GM18498 (cell line): ENCODE measurements at regions not wholly inside any gene's neighbourhood (a gene's known extent, or its start where the extent isn't known, plus 50 kb on each side); places are given as distances from the start of the nearest gene placed in this dataset.

Experiments used
- ATAC-seq: cut with Tn5 transposase; IDR thresholded peaks from one replicate; pipeline ENCODE4 v1.9.1; 2021; ENCODE audit warnings: mild to moderate bottlenecking, moderate library complexity; ENCODE audit not compliant: unreplicated experiment

DNA sequence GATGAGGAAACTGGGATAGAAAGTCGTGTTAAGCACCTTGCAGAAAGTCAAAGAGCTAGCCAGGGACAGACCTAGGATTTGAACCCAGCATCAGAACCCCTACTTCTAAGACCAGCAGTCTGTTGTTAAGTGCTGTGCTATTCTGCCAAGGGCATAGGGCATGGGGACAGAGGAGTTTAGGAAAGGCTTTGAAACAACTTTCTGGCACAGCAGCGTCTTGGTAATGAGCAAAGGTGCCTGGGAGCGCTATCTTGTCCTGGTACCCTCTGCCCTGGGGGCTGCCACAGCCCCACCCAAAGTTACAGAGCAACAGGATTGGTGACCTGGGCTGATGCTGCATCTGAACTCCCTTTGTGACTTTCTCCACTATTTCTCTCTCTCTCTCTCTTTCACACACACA, 1108.1 kb downstream of the BCL11B start:
- ATAC-seq, result no peak

GRCh38 chr14:98165976-98166375, 1106.0 kb downstream of the BCL11B start:
- ATAC-seq, result no peak

DNA sequence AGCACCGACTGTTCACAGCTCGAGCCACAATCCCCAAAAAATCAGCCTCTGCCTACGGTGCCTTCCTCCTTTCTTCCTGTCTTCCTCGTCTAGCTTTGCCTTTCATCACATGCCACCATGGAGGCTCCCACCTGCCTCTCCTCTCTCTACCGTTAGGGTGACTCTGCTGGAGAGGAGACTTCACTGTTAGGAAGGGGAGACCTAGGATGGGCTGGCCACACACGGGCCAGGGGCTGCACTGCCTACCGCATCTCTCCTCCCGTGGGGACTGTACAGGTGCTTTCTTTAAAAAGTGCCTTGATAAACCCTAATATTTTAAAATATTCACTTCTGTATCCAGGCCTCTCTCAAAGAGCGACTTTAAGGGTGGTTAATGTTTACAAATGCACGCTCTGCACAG, 1104.7 kb downstream of the BCL11B start:
- no peak for ATAC-seq

DNA sequence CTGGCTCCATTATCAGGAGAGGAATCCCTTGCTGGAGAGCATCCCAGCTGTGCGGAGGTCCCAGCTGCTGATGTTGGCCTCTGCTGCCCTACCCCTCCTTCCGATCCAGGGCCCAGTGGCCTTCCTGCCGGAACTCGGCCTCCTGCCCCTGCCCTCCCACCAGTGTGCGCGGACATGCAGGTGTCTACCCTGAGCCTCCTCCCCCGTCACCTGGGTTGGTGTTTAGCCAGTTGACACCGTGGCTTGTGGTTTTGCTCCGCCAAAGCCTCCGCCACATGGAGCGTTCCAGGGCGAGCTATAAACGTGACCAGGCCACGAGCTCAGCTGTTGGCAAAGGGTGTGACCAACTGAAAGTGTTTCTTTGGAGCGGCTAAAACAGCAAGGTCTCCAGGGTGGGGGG, 1104.3 kb downstream of the BCL11B start:
- no peak for ATAC-seq

DNA sequence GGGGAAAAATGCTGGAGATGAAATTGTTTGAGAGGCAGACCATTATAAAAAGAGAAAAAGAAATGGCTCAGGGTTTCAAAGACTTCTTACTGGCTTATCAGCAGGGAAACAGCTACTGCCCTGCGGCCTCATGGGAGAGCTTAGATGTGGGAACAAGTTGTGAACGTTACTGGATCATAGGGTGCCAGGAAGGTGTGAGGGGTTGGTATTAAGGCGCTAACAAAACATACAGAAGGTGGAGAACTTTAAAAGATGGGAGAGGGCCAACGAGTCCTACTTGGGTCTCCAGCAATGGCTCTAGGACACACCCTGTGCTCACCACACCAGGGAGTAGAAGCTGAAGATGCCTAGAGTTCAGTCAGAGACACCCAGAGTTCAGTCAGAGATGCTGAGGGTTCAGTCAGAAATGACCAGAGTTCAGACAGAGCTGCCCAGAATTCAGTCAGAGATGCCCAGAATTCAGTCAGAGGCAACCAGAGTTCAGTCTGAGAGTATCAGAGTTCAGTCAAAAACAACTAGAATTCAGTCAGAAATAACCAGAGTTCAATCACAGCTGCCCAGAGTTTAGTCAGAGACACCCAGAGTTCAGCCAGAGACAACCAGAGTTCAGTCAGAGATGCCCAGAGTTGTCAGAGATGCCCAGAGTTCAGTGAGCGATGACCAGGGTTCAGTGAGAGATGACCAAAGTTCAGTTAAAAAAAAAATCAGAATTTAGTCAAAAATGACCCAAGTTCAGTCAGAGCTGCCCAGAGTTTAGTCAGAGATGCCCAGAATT, 1103.6 kb downstream of the BCL11B start:
- no peak for ATAC-seq

DNA sequence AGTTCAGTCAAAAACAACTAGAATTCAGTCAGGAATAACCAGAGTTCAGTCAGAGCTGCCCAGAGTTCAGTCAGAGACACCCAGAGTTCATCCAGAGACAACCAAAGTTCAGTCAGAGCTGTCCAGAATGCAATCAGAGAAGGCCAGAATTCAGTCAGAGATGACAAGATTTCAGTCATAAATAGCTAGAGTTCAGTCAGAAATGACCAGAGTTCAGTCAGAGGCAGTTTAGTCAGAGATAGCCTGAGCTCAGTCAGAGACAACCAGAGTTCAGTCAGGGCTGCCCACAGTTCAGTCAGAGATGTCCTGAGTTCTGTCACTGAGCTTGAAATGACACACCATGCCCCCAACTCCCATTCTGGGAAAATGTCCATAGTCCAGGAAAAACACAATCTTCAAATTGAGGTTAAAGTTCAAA, 1102.8 kb downstream of the BCL11B start:
- ATAC-seq, result no peak

DNA sequence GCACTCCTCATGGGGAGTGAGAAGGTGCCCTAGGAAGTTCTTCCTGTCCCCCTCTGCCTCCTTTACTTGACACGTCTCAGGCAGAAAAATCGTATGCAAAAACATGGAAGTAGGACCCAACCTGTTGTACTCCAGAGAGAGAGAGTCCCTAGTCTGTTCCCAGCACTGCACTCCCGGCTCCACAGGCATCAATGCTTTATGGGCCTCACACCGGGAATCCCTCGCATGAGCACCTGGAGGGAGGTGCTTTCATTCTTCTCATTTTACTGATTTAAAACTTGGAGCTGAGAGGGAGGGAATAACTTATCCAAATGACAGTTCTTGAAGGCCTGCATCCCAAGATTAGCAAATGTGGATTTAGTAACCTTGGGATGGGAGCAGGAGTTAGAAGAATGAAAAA, 1101.4 kb downstream of the BCL11B start:
- ATAC-seq, result no peak

- ATAC-seq, result no peak
Measured at GRCh38 chr14:98171654-98172053, 1100.3 kb downstream of the BCL11B start.

GRCh38 chr14:98172243-98172778, 1099.7 kb downstream of the BCL11B start:
- ATAC-seq, result no peak

DNA sequence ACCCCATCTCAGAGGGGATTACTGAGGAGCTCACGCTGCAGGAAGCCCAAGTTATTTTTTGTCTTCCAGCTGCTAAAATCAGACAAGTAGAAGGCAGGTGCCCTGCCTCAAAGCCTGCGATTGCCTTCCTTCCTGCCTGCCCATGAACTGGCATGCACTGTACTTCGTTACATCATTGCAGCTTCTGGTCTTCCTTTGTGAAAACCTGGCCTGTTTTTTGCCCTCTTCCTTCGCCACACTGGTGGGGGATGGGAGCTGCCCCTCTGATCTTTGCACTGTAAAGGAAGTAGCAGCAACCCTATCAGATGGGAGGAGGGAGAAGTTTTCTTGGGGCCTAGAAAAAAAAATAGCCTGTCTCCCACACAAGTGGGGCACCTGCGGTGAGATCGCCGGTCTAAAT, 1098.7 kb downstream of the BCL11B start:
- ATAC-seq, result no peak

DNA sequence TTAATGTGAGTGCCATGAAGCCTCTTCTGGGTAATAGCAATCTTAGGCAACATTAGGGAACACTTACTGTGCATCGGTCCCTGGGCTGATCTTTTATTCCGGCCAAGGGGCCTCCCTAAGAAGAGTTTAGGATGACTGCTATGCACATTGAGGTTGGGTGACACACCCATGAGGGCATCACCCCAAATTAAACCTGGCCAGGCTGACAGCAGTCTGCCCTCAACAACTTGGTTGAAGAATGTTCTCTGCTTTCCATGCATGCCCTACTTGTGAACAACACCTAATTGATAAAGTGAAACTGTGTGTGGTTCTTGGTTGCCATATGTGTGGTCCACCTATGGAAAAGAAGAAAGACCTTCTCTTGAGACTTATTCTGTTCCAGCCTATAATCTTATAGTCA, 1098.0 kb downstream of the BCL11B start:
- no peak for ATAC-seq

DNA sequence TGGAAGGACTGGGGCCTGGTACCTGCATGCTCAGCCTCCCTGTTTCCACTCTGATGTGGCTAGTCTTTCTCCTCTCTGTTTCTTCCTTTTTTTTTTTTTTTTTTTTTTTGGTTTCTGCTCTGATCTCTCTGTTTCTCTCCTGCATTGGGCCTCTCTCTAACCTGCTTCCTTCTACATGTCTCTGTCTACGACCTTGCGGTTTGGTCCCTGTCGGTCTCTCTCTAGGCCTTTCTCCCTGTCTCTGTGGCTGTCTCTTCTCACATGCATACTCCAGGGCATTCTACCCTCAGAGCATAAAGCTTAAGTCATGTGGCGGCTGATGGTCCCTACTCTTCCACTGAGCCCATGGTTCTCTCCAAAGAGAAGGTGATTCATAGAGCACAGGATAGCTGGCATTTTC, 1096.6 kb downstream of the BCL11B start:
- ATAC-seq, result no peak

- ATAC-seq, result no peak
Measured at GRCh38 chr14:98175881-98176280, 1096.1 kb downstream of the BCL11B start.

GRCh38 chr14:98176892-98177291, 1095.1 kb downstream of the BCL11B start:
- no peak for ATAC-seq

DNA sequence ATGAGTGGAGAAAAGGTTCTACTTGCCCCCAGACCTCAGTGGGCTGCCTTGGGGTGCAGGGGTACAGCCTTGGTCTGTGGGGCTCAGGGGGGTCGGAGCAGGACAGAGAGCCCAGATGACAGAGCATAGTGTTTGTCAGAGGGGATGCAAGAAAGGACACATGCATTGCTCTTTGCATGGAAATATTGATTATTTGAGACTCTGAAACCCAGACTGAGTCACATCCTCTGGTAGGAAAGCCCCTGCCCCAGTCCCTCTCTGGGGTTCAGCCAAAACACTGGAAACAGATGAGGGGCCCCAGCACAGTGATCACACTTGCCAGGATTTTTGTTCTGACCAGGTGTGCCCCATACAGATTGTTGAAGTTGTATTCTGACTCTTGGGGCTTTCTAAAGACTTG, 1094.4 kb downstream of the BCL11B start:
- ATAC-seq, result no peak

DNA sequence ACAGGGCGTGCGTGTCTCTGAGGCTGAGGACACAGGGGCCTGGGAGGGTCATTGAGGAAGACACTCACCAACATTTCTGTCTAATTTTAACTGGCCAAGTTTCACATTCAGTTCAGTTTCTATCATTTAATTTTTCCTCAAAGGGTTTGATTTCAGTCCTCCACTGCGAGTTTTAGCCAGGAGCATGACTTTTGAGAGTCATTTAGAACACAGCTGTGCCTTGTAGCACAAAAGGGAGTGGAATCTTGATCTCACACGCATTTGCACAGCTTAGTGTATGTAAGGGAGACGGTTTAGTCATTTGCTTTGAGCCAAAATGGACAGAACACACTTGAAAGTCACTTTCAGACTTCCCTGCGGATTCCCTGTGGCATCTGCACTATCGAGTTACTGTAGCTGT, 1090.8 kb downstream of the BCL11B start:
- ATAC-seq, result no peak

DNA sequence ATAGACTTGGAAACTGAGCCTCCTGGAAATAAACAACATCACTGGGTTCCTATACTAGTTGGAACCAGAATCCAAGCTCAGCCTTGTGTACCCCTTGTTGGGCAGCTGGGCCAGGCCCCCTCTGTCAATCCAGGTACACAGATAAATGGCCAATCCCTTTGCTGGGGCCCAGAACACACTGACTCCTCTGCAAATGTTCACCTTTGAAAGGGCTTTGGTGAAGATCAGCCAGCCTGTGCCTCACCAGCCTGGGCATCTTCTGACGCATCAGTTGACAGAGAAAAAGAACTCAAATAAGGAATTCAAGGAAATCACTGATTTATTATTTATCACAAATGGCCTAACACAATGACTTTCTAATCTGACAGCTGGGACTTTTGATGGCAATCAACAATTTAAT, 1090.2 kb downstream of the BCL11B start:
- no peak for ATAC-seq

DNA sequence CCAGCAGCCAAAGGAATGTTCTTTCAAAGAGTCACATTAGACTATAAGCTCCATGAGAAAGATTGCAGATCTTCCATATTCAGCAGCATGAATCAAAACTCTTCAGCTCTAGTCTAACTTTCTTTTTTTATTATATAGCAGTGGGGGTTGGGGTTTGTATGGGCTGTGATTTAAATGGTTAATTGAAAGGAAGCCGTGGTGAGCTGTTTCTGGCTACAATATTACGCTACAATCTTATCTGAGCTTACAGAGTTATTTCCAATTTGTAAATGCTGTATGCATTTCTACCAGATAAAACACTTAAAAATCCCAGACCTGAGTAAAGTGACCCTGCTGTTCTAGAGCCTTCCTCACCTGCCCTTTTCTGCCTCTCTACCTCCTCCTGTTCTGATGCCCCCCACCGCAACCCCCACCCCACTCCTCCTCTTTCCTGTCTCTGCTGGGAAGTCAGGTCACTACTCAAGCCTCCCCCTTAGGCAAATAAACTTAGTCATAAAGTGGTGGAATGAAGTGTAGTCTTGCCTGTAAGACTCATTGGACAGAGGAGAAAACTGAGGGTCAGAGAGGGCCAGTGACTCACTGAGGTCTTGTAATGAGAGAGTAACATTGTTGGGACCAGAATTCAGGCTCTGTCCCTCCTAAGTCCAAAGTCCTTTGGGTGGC, 1089.5 kb downstream of the BCL11B start:
- ATAC-seq, result no peak

DNA sequence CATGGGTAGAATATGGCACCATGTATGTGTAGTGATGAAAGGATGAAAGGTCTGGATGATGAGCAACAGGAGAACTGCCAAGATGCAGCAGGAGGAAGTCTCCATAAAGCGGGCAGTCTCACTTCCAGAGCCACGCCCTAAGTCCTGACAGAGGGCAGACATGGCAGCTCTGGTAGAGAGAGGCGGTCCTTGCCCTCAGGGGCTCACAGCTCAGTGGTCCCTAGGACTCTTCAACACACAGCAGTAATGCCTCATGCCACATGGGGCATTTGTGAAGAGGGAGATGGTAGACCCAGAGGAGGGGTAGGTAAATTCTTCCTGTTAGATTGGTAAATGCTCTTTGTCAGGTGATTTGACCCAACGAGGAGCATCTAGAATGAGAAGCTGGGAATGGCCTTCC, 1088.4 kb downstream of the BCL11B start:
- no peak for ATAC-seq

GRCh38 chr14:98184457-98184856, 1087.5 kb downstream of the BCL11B start:
- ATAC-seq, result no peak

GRCh38 chr14:98185036-98185435, 1087.0 kb downstream of the BCL11B start:
- no peak for ATAC-seq

DNA sequence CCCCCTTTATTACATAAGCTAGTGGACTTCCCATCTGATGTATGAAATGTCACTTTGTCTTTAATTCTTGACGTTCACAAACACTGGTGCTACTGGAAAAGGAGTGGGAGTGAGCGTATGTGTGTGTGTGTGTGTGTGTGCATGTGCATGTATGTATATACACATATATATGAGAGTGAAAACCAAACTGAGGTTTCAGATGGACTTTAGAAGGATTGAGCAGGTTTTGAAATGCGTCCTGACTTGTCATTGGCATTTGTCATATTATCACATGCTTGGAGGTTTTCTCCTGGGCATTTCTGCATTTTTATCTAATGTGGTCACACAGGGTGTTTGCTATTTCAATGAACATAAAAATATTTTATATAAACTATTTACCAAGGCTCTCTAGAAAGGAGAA, 1085.9 kb downstream of the BCL11B start:
- no peak for ATAC-seq
